ENCODE measurements at regions not wholly inside any gene's neighbourhood (a gene's known extent, or its start where the extent isn't known, plus 50 kb on each side); places are given as distances from the start of the nearest gene placed in this dataset.

DNA sequence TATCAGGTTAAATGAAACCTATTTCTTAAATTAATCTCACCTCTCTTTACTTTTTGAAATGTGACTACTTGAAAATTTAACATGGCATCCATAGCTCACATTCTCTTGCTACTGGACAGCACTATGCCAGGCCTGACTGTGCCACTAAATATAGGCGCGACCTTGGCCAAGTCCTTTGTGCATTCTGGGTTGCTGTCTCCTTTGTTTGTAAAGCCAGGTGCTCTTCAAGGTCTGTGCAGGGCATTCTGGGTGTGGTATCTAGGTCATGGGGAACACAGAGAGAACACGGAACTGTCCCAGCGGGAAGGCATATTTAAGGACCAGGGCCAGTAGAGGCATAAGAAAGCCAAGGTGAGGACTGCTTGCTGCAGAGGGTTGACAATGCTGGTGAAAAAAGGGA, 121.2 kb downstream of the ZNF664 start:
- peak; percentile 60 for DNase-seq (ENCODE audit: low spot score)

DNA sequence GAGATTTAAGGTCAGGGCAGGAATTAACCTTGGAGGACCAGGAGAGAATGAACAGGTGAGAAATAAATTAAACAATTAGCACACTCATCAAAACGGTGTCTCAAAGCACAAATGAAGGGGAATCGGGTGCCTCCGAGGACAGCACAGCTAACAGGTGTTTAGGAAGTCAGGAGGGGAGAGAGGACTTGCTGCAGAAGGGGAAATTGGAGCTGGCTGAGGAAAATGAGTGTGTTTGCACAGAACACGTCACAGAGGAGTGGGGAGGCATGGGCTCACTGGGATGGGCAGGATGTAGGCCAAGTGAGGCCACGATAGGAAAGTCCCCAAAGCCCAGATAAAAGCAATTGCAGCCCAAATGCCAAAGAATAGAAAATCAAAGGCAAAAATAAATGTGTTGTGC, 121.7 kb downstream of the ZNF664 start:
- DNase-seq (ENCODE audit: low spot score), result peak; percentile 20

More for the DNA sequence above, 121.2 kb downstream of the ZNF664 start:
- intact Hi-C loops (cut with DNase I), result no loop called here

DNA sequence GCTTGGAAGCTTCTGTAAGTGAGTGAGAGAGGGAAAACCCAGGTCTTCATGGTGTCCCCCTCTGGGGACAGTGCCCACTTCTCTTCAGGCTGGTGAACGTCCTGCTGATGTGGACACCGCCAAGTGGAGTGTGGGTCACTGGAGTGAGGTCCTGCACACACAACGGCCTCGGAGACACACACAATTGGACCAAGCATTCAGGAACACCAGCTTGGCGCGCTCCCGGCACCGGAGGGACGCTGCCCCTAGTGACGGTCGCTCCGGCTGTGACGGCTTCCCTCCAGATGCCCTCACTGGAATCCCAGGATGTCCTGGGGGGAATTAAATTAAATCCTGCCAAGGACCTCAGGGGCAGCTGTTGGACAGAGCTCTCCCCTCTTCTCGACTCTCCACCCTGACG, 123.1 kb downstream of the ZNF664 start:
- peak; percentile 56 for DNase-seq (ENCODE audit: low spot score)
- intact Hi-C loops (cut with DNase I), result no loop called here

More for the DNA sequence above, 121.7 kb downstream of the ZNF664 start:
- intact Hi-C loops (cut with DNase I), result no loop called here

DNA sequence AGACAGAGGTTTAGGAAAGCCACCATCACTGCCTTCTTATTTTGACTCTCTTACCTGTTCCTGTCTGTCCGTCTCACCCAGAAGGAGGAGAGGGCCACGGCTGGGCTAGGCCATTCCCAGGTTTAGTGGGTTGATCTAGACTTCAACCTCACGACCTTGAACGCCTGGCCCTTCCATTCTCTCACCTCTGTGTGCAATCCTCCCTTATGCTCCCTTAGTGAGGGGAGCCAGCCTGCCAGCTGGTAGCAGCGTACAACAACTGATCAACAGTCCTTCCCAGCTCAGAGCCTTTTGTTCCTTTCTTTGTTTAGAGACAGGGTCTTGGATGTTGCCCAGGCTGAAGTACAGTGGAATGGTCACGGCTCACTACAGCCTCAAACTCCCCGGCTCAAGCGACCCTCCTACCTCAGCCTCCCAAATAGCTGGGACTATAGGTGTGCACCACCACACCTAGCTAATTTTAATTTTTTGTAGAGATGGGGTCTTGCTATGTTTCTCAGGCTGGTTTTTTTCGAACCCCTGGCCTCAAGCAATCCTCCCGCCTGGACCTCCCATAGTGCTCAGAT, 123.9 kb downstream of the ZNF664 start:
- intact Hi-C loops (cut with DNase I), result no loop called here

DNA sequence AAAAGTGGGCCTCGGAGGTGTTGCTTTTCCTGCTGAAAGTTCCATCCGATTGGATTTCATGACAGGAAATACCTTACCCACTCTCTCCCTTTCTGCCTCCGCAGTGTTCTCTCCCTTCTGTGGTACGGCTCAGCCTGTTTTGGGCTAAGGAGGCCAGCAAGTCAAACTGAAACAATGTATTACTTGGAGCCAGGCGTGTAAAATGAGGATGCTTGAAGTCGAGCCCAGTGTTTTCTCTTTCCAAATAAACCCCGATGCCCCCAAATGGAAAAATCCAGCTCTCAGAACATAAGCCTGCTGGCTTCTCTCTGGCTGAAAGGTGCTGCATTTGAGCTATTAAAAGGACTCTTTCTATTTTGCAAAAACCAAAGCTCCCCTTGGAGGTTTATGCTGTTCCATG, 124.7 kb downstream of the ZNF664 start:
- peak; percentile 46 for DNase-seq (ENCODE audit: low spot score)
- intact Hi-C loops (cut with DNase I), result no loop called here

More for the DNA sequence above, 123.9 kb downstream of the ZNF664 start:
- DNase-seq (ENCODE audit: low spot score), result peak; percentile 9

DNA sequence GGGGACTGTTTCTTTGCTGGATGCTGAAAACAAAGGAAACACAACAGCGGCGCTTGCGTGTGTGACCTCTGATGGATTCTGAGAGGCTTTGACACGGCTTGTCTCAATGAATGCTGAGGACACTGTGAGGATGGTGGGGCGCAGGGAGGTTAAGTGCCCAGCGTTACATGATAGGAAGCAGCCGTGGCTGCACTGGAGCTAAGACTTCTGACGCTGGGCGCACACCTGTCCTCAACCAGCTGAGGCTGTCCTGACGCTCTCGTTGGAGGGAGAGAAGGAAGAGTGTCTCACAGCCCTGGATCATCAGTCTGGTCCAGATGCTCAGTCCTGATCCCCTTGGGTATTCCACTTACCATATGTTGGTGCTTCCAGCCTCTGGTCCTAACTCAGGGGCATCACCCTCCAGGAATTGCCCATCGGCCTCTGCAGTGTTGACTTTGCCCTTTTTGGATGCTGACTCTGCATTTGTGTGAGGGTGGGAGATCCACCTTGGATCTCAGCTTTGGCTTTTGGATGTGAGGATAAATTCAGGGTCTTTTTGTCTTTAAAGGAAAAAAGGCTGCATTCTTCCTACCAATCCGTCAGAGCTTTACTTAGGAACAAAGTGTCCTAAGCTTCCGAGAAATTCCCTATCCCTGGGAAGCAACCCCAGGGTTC, 125.2 kb downstream of the ZNF664 start:
- DNase-seq (ENCODE audit: low spot score), result peak; percentile 20

DNA sequence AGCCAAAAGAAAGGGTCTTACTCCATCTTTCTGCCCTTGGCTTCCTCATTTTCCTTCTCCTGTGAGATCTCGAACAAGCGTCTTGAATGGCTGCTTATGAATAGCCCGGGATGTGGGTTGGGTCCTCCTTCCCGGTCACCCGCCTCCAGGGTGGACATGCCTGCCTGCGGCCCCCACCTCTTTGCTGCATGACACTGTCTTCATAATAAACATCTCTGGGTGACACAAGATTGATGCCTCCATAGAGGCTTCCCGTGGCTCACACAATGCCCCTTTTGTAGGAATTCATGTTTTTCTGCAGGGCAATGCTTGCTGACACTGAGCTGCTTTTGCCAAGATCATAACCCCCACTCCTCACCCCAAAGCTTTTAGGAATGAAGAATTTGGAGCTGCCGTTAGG, 125.9 kb downstream of the ZNF664 start:
- DNase-seq (ENCODE audit: low spot score), result peak; percentile 35
- intact Hi-C loops (cut with DNase I), result no loop called here

More for the DNA sequence above, 125.2 kb downstream of the ZNF664 start:
- intact Hi-C loops (cut with DNase I), result no loop called here

DNA sequence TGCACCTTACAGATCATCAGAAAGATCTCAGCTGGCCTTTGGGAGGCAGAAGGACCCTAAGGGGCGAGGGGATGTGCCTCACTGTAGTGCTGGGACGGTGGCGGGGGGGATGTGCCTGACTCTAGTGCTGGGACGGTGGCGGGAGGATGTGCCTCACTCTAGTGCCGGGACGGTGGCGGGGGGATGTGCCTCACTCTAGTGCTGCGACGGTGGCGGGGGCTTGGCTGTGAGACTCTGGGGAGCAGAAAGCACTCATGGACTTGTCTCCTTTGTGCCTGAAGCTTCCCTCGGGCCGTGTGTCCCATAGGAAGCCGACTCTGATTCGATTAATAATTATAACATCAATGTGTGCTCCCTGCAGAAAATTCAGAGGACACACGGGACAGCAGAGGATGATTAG, 126.6 kb downstream of the ZNF664 start:
- intact Hi-C loops (cut with DNase I), result no loop called here
- DNase-seq (ENCODE audit: low spot score), result peak; percentile 56

DNA sequence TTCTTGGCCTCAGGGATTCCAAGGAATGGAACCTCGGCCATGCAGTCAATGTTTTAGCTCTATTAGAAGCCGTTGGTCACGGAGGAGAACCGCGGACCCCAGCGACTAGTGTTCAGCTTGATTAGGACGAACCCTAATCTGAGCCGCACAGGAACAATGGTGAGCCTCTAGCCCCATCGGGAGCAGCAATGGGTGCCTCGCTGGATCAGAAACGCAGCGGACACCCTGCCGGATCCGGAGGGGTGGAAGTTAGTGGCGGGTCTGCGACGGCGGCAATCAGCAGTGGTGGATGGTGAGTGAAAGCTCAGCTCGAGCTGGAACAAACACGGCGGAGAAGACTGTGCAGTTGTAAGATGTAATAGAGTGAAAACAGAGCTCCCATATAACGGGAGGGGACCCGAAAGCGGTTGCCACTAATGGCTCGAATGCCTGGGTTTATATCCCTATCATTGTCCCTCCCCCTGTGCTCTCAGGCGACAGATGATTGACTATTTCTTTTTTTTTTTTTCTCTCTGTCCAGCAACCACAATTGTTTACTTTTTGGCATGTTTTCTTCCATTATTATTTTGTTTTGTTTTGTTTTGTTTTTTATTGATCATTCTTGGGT, 127.7 kb downstream of the ZNF664 start:
- DNase-seq (ENCODE audit: low spot score), result no peak
- intact Hi-C loops (cut with DNase I), result no loop called here

DNA sequence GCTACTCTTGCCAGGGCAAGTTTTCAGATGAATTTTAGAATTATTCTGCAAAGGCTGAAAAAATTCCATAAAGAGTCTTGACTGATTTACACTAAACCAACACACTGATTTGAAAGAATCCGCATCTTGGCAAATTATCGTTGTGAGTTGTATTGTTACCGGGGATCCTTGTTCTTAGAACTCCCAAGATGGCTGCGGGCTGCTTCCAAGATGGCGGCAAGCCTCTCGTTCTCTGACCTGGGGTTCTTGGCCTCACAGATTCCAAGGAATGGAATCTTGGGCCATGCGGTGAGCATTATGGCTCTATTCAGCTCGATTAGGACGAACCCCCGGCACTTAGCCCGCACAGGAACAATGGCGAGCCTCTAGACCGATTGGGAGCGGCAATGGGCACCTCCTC, 132.5 kb downstream of the ZNF664 start:
- intact Hi-C loops (cut with DNase I), result no loop called here
- no peak for DNase-seq (ENCODE audit: low spot score)

DNA sequence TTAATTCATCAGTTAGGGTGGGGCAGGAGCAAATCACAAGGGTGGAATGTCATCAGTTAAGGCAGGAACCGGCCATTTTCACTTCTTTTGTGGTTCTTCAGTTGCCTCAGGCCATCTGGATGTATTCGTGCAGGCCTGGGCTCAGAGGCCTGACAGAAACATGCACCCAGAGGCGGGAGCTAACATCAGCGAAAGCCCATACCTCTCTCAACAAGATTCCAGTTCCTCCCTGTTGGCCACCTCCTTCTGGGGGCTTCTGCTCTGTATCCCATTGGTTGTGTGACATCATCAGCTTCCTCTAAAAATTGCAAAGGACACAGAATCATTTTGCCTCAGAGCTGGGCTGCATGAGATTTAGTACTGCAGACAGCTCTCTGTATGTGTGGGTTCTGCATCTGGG, 134.3 kb downstream of the ZNF664 start:
- peak; percentile 7 for DNase-seq (ENCODE audit: low spot score)
- intact Hi-C loops (cut with DNase I), result no loop called here

DNA sequence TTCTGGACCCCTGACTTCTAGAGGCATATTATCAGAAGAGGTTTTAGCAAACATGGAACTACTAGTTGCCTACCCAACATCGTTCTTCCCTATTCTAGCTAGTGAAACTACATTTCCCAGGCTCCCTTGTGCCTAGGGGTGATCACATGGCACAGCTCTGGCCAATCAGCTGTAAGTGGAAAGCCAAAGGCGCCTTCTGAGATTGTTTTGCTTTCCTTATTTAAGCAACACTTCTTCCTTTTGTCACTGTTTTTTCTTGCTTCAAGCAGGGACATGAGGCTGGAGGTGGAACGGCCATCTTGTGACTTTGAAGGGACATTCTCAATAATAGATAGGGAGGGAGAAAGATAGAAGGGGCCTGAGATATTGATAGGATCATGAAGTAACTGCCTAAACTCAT, 136.7 kb downstream of the ZNF664 start:
- intact Hi-C loops (cut with DNase I), result no loop called here

DNA sequence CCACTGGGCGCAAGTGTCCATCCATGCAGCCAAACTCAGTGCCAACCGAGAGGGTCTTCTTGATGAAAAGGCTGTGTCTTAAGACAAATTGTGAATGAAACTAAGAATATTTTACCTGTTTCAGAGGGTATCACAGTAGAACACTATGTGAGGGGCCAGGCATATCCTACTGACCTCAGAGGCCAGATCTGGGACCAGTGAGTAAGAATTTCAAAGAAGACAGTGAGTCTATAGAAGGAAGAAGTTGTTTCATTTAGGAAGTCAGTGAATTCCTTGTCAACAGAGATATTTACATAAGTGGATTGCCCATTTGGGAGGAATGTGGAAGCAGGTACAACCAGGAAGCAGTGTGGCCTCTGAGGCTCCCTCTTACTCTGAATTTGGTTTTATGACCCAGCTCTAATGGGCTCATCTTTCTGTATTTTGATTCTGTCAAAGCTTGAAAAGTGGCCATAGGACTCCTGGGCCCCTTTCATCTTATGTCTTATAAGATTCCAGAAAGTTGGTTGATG, 137.4 kb downstream of the ZNF664 start:
- intact Hi-C loops (cut with DNase I), result no loop called here
- DNase-seq (ENCODE audit: low spot score), result no peak

More for the DNA sequence above, 136.7 kb downstream of the ZNF664 start:
- no peak for DNase-seq (ENCODE audit: low spot score)

DNA sequence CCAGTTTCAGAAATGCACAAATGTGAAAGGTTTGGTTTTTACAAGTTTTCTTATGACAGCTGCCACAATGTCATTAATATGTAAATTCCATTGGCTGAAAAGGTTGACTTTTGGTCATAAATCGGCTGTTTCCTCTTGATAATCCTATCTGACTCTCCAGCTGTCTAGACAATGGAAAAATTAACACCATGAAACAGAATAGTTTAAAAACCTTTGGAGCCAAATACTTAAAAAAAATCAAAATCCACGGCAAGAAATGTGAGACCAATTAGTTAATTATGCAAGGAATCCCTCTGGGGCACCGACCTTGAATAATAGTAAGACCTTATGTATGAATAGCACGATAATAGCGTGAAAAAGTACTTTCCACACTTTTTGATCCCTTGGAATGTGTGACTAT, 138.0 kb downstream of the ZNF664 start:
- intact Hi-C loops (cut with DNase I), result no loop called here
- no peak for DNase-seq (ENCODE audit: low spot score)

DNA sequence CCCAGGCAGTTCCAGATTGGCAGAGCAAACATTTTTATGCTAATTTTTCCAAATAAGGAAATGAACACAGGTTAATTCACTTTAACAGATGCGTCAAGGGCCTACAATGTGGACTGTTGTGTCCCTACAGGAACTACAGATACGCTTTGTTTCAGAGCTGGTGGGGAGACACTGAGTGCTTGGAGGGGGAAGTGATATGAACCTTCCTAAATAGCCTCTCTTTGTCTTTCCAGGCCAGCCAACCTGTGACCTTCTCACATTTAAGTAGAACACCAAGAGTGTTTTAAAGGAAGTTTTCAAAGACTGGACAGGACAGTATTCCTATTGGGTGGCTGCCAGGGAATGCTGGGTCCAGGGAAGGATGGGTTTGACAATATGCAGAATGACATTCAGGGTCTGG, 141.3 kb downstream of the ZNF664 start:
- no peak for DNase-seq (ENCODE audit: low spot score)
- intact Hi-C loops (cut with DNase I), result no loop called here

DNA sequence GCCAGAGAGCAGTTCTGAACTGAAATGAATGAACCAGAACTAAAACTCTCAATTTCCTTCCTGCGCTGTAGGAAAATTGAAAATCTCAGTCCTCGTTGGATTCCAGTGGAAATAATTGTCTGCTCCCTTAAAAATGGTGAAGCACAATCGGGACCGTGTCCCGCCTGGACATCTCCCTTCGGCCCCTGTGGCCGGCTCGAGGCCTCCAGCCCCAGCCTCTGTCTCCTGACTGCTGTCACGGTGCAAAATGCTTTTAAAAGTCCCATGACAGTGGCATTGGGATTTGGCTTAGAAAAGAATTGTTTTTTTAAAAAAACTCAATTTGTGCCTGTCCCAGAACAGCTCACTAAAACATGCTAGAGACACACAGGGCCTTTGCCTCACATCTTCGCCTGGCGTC, 142.5 kb downstream of the ZNF664 start:
- DNase-seq (ENCODE audit: low spot score), result no peak
- intact Hi-C loops (cut with DNase I), result no loop called here

DNA sequence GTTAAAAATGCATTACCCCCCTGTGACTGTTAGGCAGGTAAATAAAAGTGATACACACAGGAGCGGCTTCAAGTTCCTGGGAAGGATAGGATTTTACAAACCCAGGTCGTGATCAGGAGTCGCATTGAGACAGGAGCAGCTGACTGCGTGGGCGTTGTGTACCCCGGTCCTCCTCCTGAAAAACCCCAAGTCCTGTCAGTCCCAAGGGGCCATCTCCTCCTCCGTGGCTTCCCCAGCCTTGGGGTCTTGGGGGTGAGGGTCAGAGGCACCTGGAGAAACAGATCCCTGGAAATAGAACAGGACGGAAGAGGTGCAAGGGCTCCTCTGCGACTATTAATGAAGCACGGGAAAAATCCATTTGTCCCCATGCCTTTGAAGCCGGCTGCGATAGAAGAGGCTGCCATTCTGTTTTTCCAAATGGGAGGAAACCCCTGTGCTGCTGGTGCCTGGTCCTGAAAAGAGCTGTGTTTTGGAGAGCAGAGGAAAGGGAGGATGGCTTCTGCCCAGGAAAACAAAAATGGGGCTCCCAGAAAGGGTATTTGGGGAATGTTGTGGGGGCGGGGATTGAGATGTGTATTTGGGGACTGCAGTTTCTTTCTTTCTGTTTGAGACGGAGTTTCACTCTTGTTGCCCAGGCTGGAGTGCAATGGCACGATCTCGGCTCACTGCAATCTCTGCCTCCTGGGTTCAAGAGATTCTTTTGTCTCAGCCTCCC, 143.1 kb downstream of the ZNF664 start:
- DNase-seq (ENCODE audit: low spot score), result no peak
- intact Hi-C loops (cut with DNase I), result no loop called here

DNA sequence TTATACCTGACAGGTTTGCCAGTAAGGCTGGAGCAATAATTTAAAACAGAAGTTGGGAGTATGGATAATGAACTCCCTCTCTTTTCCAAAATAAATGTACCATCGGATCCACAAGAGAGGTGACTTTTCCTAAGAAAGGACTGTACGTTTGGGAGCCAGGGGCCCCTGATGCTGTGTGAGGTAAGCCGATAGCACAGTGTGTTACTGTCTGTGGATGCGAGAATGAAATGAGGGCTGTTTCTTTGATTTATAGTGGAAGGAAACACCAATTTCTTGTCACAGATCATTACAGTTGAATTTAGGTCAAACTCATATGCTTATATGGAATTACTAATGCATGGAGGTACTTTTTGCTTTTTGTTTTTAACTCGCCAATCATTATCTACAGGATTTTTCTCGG, 147.7 kb downstream of the ZNF664 start:
- intact Hi-C loops (cut with DNase I), result no loop called here
- DNase-seq (ENCODE audit: low spot score), result no peak

DNA sequence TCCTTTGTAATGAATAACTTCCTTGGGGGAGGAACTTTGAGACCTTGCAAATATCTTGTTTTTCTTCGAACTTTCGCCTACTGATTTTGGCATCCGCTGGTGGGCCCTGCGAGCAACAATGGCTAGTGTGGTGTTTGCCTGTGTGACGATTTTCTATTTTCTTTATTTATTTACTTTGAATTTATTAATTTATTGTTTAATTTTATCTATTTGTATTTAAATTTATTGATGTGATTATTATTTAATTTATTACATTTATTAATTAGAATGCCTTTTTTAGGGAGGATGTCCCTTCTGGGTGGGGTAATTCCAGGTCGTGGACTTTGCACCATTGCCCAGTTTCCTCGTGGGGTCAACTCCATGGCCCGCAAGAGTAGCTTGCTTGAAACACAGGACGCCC, 149.7 kb downstream of the ZNF664 start:
- DNase-seq (ENCODE audit: low spot score), result no peak
- intact Hi-C loops (cut with DNase I), result no loop called here

DNA sequence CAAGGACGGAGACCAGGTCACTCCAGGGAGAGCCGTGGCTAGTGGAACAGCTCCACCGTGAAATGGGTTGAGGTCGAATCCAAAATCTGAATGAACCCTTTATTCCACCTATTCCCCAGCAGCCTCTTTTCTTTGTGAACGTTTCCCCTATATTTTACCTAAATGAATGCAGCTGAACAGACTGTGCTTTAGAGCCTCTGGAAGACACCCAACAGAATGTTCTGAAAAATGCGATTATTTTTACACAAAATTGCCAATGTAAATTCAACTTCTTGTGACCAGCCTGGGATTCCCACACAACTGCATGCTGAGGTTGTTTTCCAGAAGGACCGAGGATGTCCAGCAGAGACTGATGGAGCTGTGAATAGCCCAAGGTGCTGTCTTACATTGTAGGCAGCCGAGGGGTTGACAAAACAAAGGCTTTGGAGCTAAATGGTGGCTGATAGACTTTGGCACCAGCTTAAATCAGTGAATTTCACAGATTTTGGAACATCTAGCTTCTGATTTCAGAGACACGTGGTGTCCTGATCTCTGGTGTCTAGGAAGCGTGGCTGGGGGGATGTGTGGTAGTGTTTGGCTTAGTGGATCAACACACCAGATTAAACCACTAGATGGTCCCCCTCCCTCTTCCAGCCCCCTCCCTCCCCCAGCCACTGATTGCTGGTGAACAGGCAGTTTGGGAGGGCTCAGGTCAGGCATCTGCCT, 150.4 kb downstream of the ZNF664 start:
- DNase-seq (ENCODE audit: low spot score), result no peak
- intact Hi-C loops (cut with DNase I), result no loop called here

Measured in cardiac septum (tissue), 1 donor.